PC-3 (cell line): ENCODE measurements at regions not wholly inside any gene's neighbourhood (a gene's known extent, or its start where the extent isn't known, plus 50 kb on each side); places are given as distances from the start of the nearest gene placed in this dataset.

Experiments
- ATAC-seq: fragments of 200-7000 bp; cut with Tn5 transposase; 2 replicates; pipeline ENCODE4 v1.9.1; 2020; ENCODE audit warnings: mild to moderate bottlenecking, moderate library complexity
- BruUV-seq: library from RNA; stranded (reverse); fragments of 400-500 nt; replicated peaks from 2 replicates; lab custom pipeline; 2021; lab: Mats Ljungman, UMichigan
- CTCF ChIA-PET: fragments of 300-600 bp; sonication (Branson Sonifier 250); formaldehyde crosslinking; loops from one replicate; lab custom pipeline; 2022; ENCODE audit warnings: antibody characterized with exemption; lab: Charles Lee
- POLR2A ChIA-PET: fragments of 300-600 bp; sonication (Branson Sonifier 250); formaldehyde crosslinking; loops from one replicate; lab custom pipeline; 2022; ENCODE audit warnings: antibody characterized with exemption; ENCODE audit not compliant: unreplicated experiment; lab: Charles Lee
- DNase-seq: peaks from one replicate; pipeline ENCODE4 v3.0.0-alpha.2; 2015
- H2AFZ ChIP-seq: fragments of 300-600 bp; sonication (generic); 2 replicates; pipeline ENCODE4 v1.6.0; 2016; ENCODE audit warnings: antibody characterized with exemption, low read length
- H3F3A ChIP-seq: fragments of 300-600 bp; sonication (generic); one replicate; pipeline ENCODE4 v1.6.0; 2017; ENCODE audit warnings: antibody characterized with exemption, low read length, control low read depth, mild to moderate bottlenecking; ENCODE audit not compliant: unreplicated experiment
- H3K27ac ChIP-seq: fragments of 300-600 bp; sonication (generic); 2 replicates; pipeline ENCODE4 v1.5.1; 2016; ENCODE audit warnings: mild to moderate bottlenecking, low read length
- H3K27me3 ChIP-seq: fragments of 300-600 bp; sonication (generic); 2 replicates; pipeline ENCODE4 v1.6.1; 2016; ENCODE audit warnings: low read length, mixed read lengths
- H3K36me3 ChIP-seq: fragments of 300-600 bp; sonication (generic); 2 replicates; pipeline ENCODE4 v1.6.1; 2016; ENCODE audit warnings: low read depth, mixed run types, low read length, mixed read lengths
- H3K4me1 ChIP-seq: fragments of 300-600 bp; sonication (generic); 2 replicates; pipeline ENCODE4 v1.5.1; 2016; ENCODE audit warnings: low read length; ENCODE audit not compliant: insufficient read depth
- H3K4me2 ChIP-seq: fragments of 300-600 bp; sonication (generic); 2 replicates; pipeline ENCODE4 v1.6.0; 2016; ENCODE audit warnings: low read length
- H3K4me3 ChIP-seq: fragments of 300-600 bp; sonication (generic); 2 replicates; pipeline ENCODE4 v1.5.1; 2016; ENCODE audit warnings: mild to moderate bottlenecking, low read length, mixed read lengths
- H3K79me2 ChIP-seq: fragments of 300-600 bp; sonication (generic); 2 replicates; pipeline ENCODE4 v1.6.1; 2017; ENCODE audit warnings: low read length, mixed read lengths
- H3K9ac ChIP-seq: fragments of 300-600 bp; sonication (generic); 2 replicates; pipeline ENCODE4 v1.6.0; 2016; ENCODE audit warnings: mild to moderate bottlenecking, low read length
- H3K9me2 ChIP-seq: fragments of 300-600 bp; sonication (generic); replicated peaks from 2 replicates; pipeline ENCODE4 v1.6.1; 2016; ENCODE audit warnings: mixed run types, low read length, mixed read lengths
- H3K9me3 ChIP-seq: fragments of 300-600 bp; sonication (generic); 2 replicates; pipeline ENCODE4 v1.6.1; 2016; ENCODE audit warnings: low read length, mixed read lengths
- H4K20me1 ChIP-seq: fragments of 300-600 bp; sonication (generic); 2 replicates; pipeline ENCODE4 v1.6.1; 2016; ENCODE audit warnings: low read length, mixed read lengths
- CTCF ChIP-seq: fragments of 300-600 bp; sonication (generic); conservative IDR thresholded peaks from 2 replicates; pipeline ENCODE4 v1.5.1; 2017; ENCODE audit warnings: antibody characterized with exemption, low read depth, mild to moderate bottlenecking, low read length
- EZH2 ChIP-seq: fragments of 300-600 bp; sonication (generic); IDR thresholded peaks from one replicate; pipeline ENCODE4 v1.6.1; 2017; ENCODE audit warnings: antibody characterized with exemption, mild to moderate bottlenecking, low read length; ENCODE audit not compliant: unreplicated experiment
- EZH2phosphoT487 ChIP-seq: fragments of 300-600 bp; sonication (generic); IDR thresholded peaks from 2 replicates; pipeline ENCODE4 v1.6.1; 2018; ENCODE audit warnings: mild to moderate bottlenecking, antibody characterized with exemption, low read length, borderline replicate concordance
- intact Hi-C: fragments of 100-400 bp; cut with micrococcal nuclease; formaldehyde crosslinking; loops from 2 replicates; pipeline ENCODE4 v1.9.0; 2023

- intact Hi-C loops: no loop called here
- H3K4me1 ChIP-seq: no peaks in the 10 kb centered on the region
- no peaks in the 10 kb centered on the region for H3K9me2 ChIP-seq
- H3F3A ChIP-seq: no peaks in the 10 kb centered on the region
- no peaks in the 10 kb centered on the region for H3K36me3 ChIP-seq
- H3K4me2 ChIP-seq: no peak overlapping the region
- H3K4me3 ChIP-seq: no peak overlapping the region
- POLR2A ChIA-PET: no interaction called here
- H4K20me1 ChIP-seq: no peaks in the 10 kb centered on the region
- CTCF ChIA-PET: no interaction called here
- H3K9ac ChIP-seq: no peak overlapping the region
- ATAC-seq (no peak), DNase-seq (no peak)
- H3K79me2 ChIP-seq: no peaks in the 10 kb centered on the region
- H2AFZ ChIP-seq: no peak overlapping the region
- no peaks in the 10 kb centered on the region for H3K9me3 ChIP-seq
- TF ChIP-seq CTCF: no peak
- TF ChIP-seq EZH2phosphoT487: no peak
- no peak for TF ChIP-seq EZH2
- peaks cover 70% of the 10 kb centered on the region for H3K27me3 ChIP-seq
- H3K27ac ChIP-seq: no peak overlapping the region
- no TSS peak for BruUV-seq
Observed at GRCh38 chr1:112046630-112047029, 57.2 kb upstream of the KCND3 start.

- Histone ChIP-seq H3K27me3 (peaks cover 52% of the 10 kb centered on the region), H3K9me2 (no peaks in the 10 kb centered on the region), H3K4me3 (no peak overlapping the region), H3F3A (no peaks in the 10 kb centered on the region), H3K36me3 (no peaks in the 10 kb centered on the region), H3K27ac (no peak overlapping the region), H3K9me3 (no peaks in the 10 kb centered on the region), H4K20me1 (no peaks in the 10 kb centered on the region), H3K4me2 (no peak overlapping the region), H2AFZ (no peak overlapping the region), H3K9ac (no peak overlapping the region), H3K79me2 (no peaks in the 10 kb centered on the region), H3K4me1 (no peaks in the 10 kb centered on the region)
- no TSS peak for BruUV-seq
- DNase-seq (no peak), ATAC-seq (no peak)
- CTCF ChIA-PET: no interaction called here
- intact Hi-C loops: no loop called here
- POLR2A ChIA-PET: no interaction called here
- no peak for TF ChIP-seq EZH2phosphoT487
- no peak for TF ChIP-seq CTCF
- TF ChIP-seq EZH2: no peak
Observed at GRCh38 chr1:112048421-112048820, 59.0 kb upstream of the KCND3 start.

- intact Hi-C loops: no loop called here
- no peak overlapping the region for H3K4me2 ChIP-seq
- peaks cover 43% of the 10 kb centered on the region for H3K27me3 ChIP-seq
- H3K9me3 ChIP-seq: no peaks in the 10 kb centered on the region
- H3K4me3 ChIP-seq: no peak overlapping the region
- H3K27ac ChIP-seq: no peak overlapping the region
- POLR2A ChIA-PET: no interaction called here
- BruUV-seq: no TSS peak
- DNase-seq: no peak
- TF ChIP-seq CTCF: no peak
- no peak for TF ChIP-seq EZH2
- no peaks in the 10 kb centered on the region for H3K36me3 ChIP-seq
- no peaks in the 10 kb centered on the region for H3F3A ChIP-seq
- no peak overlapping the region for H2AFZ ChIP-seq
- no peak for ATAC-seq
- no peaks in the 10 kb centered on the region for H3K9me2 ChIP-seq
- H4K20me1 ChIP-seq: no peaks in the 10 kb centered on the region
- no peaks in the 10 kb centered on the region for H3K79me2 ChIP-seq
- CTCF ChIA-PET: no interaction called here
- no peak overlapping the region for H3K9ac ChIP-seq
- H3K4me1 ChIP-seq: no peaks in the 10 kb centered on the region
Observed at GRCh38 chr1:112054510-112054909, 65.0 kb upstream of the KCND3 start.
